ENCODE measurements at regions not wholly inside any gene's neighbourhood (a gene's known extent, or its start where the extent isn't known, plus 50 kb on each side); places are given as distances from the start of the nearest gene placed in this dataset.

- CTCF ChIA-PET (ENCODE audit: low intra/inter-chr PET ratio): no interaction called here
- Histone ChIP-seq H3K27me3 (ENCODE audit: control insufficient read depth in 2 of 2, insufficient read depth in 2 of 2, low read length in 2 of 2) (no peaks in the 10 kb centered on the region), H3K4me2 (ENCODE audit: insufficient read depth, low read length) (no peak overlapping the region), H2AFZ (ENCODE audit: low read depth, low read length) (no peak overlapping the region), H3K27ac (ENCODE audit: extremely low read depth, low read depth, low read length) (no peak overlapping the region), H3K9ac (ENCODE audit: insufficient read depth in 1 of 2, low read depth in 2 of 2, low read length in 2 of 2) (no peak overlapping the region), H3K9me3 (replicated peaks; ENCODE audit: control insufficient read depth, insufficient read depth, low read depth, low read length) (no peaks in the 10 kb centered on the region), H3K4me3 (no peak overlapping the region), H4K20me1 (replicated peaks; ENCODE audit: control insufficient read depth, insufficient read depth, low read length) (no peaks in the 10 kb centered on the region), H3K36me3 (ENCODE audit: control insufficient read depth, insufficient read depth, low read length) (no peaks in the 10 kb centered on the region), H3K4me1 (replicated peaks in 1 of 2; ENCODE audit: control insufficient read depth in 2 of 2, insufficient read depth in 2 of 2, low read length in 2 of 2) (no peaks in the 10 kb centered on the region), H3K79me2 (ENCODE audit: control insufficient read depth, insufficient read depth, low read length) (no peaks in the 10 kb centered on the region), H3K9me1 (ENCODE audit: control insufficient read depth, insufficient read depth, low read length) (no peaks in the 10 kb centered on the region)
- DNase-seq (ENCODE audit: extremely low read depth in 1 of 4, low spot score in 3 of 4) (no peak), ATAC-seq (no peak), FAIRE-seq (no peak)
- no TSS peak for BruUV-seq (replicated peaks)
- POLR2A ChIA-PET: no interaction called here
- intact Hi-C loops (cut with micrococcal nuclease): no loop called here
- TF ChIP-seq ARID2 (IDR thresholded peaks at IDR 0.05): no peak
- TF ChIP-seq HES1 (IDR thresholded peaks at IDR 0.05; ENCODE audit: low read depth): no peak
- TF ChIP-seq HDGF (IDR thresholded peaks at IDR 0.05): no peak
- in situ Hi-C loops (cut with MboI): no loop called here
- 0% methylated on average over 7 of the region's 7 CpGs for WGBS (ENCODE audit: insufficient coverage, low coverage, missing lambda C conversion rate)
These were observed 1165.6 kb downstream of the NSUN3 start for GRCh38 chr3:95228416-95228815.

GRCh38 chr3:95235916-95236315 is 1173.1 kb downstream of the NSUN3 start:
- Histone ChIP-seq H3K9me3 (replicated peaks; ENCODE audit: control insufficient read depth, insufficient read depth, low read depth, low read length) (no peaks in the 10 kb centered on the region), H3K4me2 (ENCODE audit: insufficient read depth, low read length) (no peak overlapping the region), H2AFZ (ENCODE audit: low read depth, low read length) (no peak overlapping the region), H3K79me2 (ENCODE audit: control insufficient read depth, insufficient read depth, low read length) (no peaks in the 10 kb centered on the region), H3K9ac (ENCODE audit: insufficient read depth in 1 of 2, low read depth in 2 of 2, low read length in 2 of 2) (no peak overlapping the region), H3K4me1 (replicated peaks in 1 of 2; ENCODE audit: control insufficient read depth in 2 of 2, insufficient read depth in 2 of 2, low read length in 2 of 2) (no peaks in the 10 kb centered on the region), H3K9me1 (ENCODE audit: control insufficient read depth, insufficient read depth, low read length) (no peaks in the 10 kb centered on the region), H3K4me3 (no peak overlapping the region), H3K27me3 (ENCODE audit: control insufficient read depth in 2 of 2, insufficient read depth in 2 of 2, low read length in 2 of 2) (no peaks in the 10 kb centered on the region), H3K27ac (ENCODE audit: extremely low read depth, low read depth, low read length) (no peak overlapping the region), H3K36me3 (ENCODE audit: control insufficient read depth, insufficient read depth, low read length) (no peaks in the 10 kb centered on the region), H4K20me1 (replicated peaks; ENCODE audit: control insufficient read depth, insufficient read depth, low read length) (no peaks in the 10 kb centered on the region)
- DNase-seq (ENCODE audit: extremely low read depth in 1 of 4, low spot score in 3 of 4): no peak
- no peak for ATAC-seq
- POLR2A ChIA-PET: no interaction called here
- no peak for FAIRE-seq
- BruUV-seq (replicated peaks): no TSS peak
- intact Hi-C loops (cut with micrococcal nuclease) (no loop called here), in situ Hi-C loops (cut with MboI) (no loop called here)
- CTCF ChIA-PET (ENCODE audit: low intra/inter-chr PET ratio): no interaction called here
- TF ChIP-seq ZNF347 (CRISPR knock-in tag; IDR thresholded peaks at IDR 0.05; ENCODE audit: low read depth) (no peak), ZBTB9 (CRISPR knock-in tag; IDR thresholded peaks at IDR 0.05) (no peak), ZNF224 (CRISPR knock-in tag; IDR thresholded peaks at IDR 0.05) (no peak), MECOM (CRISPR knock-in tag; IDR thresholded peaks at IDR 0.05) (no peak), ZFX (CRISPR knock-in tag; IDR thresholded peaks at IDR 0.05) (no peak), TAF15 (IDR thresholded peaks at IDR 0.05; ENCODE audit: low read depth, low read length) (no peak), HCFC1 (IDR thresholded peaks at IDR 0.05; ENCODE audit: low read depth, low read length) (no peak), TEAD2 (tag; IDR thresholded peaks at IDR 0.05) (no peak), HMGN3 (IDR thresholded peaks at IDR 0.05; ENCODE audit: borderline replicate concordance, extremely low read depth, insufficient read length, low read depth, low read length) (no peak), CHCHD3 (CRISPR knock-in tag; IDR thresholded peaks at IDR 0.05) (no peak), GTF2F1 (IDR thresholded peaks at IDR 0.05; ENCODE audit: low read depth, low read length) (no peak), CXXC5 (CRISPR knock-in tag; IDR thresholded peaks at IDR 0.05) (no peak), FOXO4 (CRISPR knock-in tag; IDR thresholded peaks at IDR 0.05) (no peak)

All from K562 (cell line).